ENCODE measurements at regions not wholly inside any gene's neighbourhood (a gene's known extent, or its start where the extent isn't known, plus 50 kb on each side); places are given as distances from the start of the nearest gene placed in this dataset.

- TF ChIP-seq ZNF384 (IDR thresholded peaks at IDR 0.05; ENCODE audit: low read depth, low read length) (no peak), CEBPZ (IDR thresholded peaks at IDR 0.05; ENCODE audit: borderline replicate concordance, low read depth, low read length) (no peak), BHLHE40 (IDR thresholded peaks at IDR 0.05; ENCODE audit: low read length) (no peak), GABPA (tag; conservative IDR thresholded peaks at IDR 0.05; ENCODE audit: low read depth) (no peak), GMEB1 (CRISPR knock-in tag; IDR thresholded peaks at IDR 0.05) (no peak), TFAP4 (CRISPR knock-in tag; IDR thresholded peaks at IDR 0.05; ENCODE audit: borderline replicate concordance) (no peak), HDAC1 (IDR thresholded peaks at IDR 0.05) (no peak), RAD21 (CRISPR knock-in tag; conservative IDR thresholded peaks at IDR 0.05 in 1 of 2, IDR thresholded peaks at IDR 0.05 in 1 of 2) (no peak), USF1 (CRISPR knock-in tag; IDR thresholded peaks at IDR 0.05) (no peak)
Observed at GRCh38 chr9:13684656-13685055, 405.2 kb upstream of the MPDZ start.

Data from K562 (cell line).